DND-41 (cell line): ENCODE measurements at regions not wholly inside any gene's neighbourhood (a gene's known extent, or its start where the extent isn't known, plus 50 kb on each side); places are given as distances from the start of the nearest gene placed in this dataset.
A peak's percentile ranks its signal among the peaks of the same experiment; 100 is the strongest.

Experiments
- ATAC-seq: fragments of 200-7000 bp; cut with Tn5 transposase; 3 replicates; pipeline ENCODE4 v1.9.1; 2021; ENCODE audit warnings: low read depth; ENCODE audit not compliant: insufficient read depth
- DNase-seq: peaks from one replicate; pipeline ENCODE4 v3.0.0-alpha.2; 2020
- H2AFZ ChIP-seq: 2 replicates; pipeline ENCODE4 v1.6.0; 2012; ENCODE audit warnings: low read depth, low read length
- H3K27ac ChIP-seq: 2 replicates; pipeline ENCODE4 v1.5.1; 2012; ENCODE audit warnings: low read length, inconsistent platforms
- H3K27me3 ChIP-seq: fragments of 200-600 bp; sonication (generic); 2 replicates; pipeline ENCODE4 v1.6.0; 2012; ENCODE audit warnings: low read length, mild to moderate bottlenecking, inconsistent platforms; ENCODE audit not compliant: insufficient read depth, poor library complexity
- H3K36me3 ChIP-seq: 2 replicates; pipeline ENCODE4 v1.5.1; 2012; ENCODE audit warnings: low read length, inconsistent platforms; ENCODE audit not compliant: insufficient read depth
- H3K4me1 ChIP-seq: 2 replicates; pipeline ENCODE4 v1.5.1; 2012; ENCODE audit warnings: mild to moderate bottlenecking, low read length; ENCODE audit not compliant: insufficient read depth
- H3K4me2 ChIP-seq: 2 replicates; pipeline ENCODE4 v1.6.0; 2012; ENCODE audit warnings: mild to moderate bottlenecking, moderate library complexity, low read length, inconsistent platforms; ENCODE audit not compliant: insufficient read depth
- H3K4me3 ChIP-seq, 2 experiments: fragments of 200-600 bp in 1 of 2; shearing (Covaris generic) in 1 of 2; 2 replicates each; pipeline ENCODE4 v1.5.1; 2012 to 2016; ENCODE audit warnings: inconsistent platforms in 2 of 2, low read length in 2 of 2, mild to moderate bottlenecking in 2 of 2, low read depth in 1 of 2, moderate library complexity in 1 of 2
- H3K79me2 ChIP-seq: 2 replicates; pipeline ENCODE4 v1.6.0; 2012; ENCODE audit warnings: low read length, inconsistent platforms; ENCODE audit not compliant: insufficient read depth
- H3K9ac ChIP-seq: 2 replicates; pipeline ENCODE4 v1.6.0; 2012; ENCODE audit warnings: low read depth, mild to moderate bottlenecking, inconsistent platforms, low read length, moderate library complexity
- H3K9me3 ChIP-seq: 2 replicates; pipeline ENCODE4 v1.5.1; 2012; ENCODE audit warnings: low read length, moderate library complexity, mild to moderate bottlenecking, inconsistent platforms; ENCODE audit not compliant: insufficient read depth, severe bottlenecking
- H4K20me1 ChIP-seq: 2 replicates; pipeline ENCODE4 v1.6.0; 2012; ENCODE audit warnings: low read length; ENCODE audit not compliant: insufficient read depth
- EZH2 ChIP-seq: IDR thresholded peaks from 3 replicates; pipeline ENCODE4 v1.6.1; 2012; ENCODE audit warnings: borderline replicate concordance, low read depth, mild to moderate bottlenecking, moderate library complexity, low read length, inconsistent platforms; ENCODE audit not compliant: severe bottlenecking
- TF ChIP-seq, protein P1 (sequence below): IDR thresholded peaks from 2 replicates; pipeline ENCODE4 v1.5.1; 2012; ENCODE audit warnings: borderline replicate concordance, low read length, moderate library complexity, mild to moderate bottlenecking; ENCODE audit not compliant: poor library complexity, severe bottlenecking; ENCODE audit errors: extremely low read depth

DNA sequence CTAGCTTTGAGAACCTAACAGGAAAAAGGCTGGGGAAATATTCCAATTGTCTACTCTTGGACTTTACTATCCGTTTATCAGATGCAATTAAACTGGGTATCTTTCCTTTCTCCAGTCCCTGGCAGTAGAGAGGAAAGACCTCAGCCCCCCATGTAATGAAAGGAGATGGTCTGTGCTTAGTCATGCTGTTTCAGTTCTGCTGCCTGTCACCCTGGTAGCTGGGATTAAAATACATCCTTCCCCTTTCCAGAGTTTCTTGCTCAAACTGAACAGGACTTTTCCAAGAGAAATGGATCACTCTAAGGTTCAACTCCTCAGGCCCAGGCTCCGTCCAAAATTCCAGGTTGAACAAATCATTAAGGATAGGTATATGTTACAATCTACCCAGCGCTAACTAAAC lies 202.9 kb downstream of the PTEN start:
- H2AFZ ChIP-seq: peak overlapping the region; percentile 9; the same call in 1 of the 2 replicates
- H3K4me1 ChIP-seq: peaks cover 86% of the 10 kb centered on the region
- TF ChIP-seq, protein P1, sequence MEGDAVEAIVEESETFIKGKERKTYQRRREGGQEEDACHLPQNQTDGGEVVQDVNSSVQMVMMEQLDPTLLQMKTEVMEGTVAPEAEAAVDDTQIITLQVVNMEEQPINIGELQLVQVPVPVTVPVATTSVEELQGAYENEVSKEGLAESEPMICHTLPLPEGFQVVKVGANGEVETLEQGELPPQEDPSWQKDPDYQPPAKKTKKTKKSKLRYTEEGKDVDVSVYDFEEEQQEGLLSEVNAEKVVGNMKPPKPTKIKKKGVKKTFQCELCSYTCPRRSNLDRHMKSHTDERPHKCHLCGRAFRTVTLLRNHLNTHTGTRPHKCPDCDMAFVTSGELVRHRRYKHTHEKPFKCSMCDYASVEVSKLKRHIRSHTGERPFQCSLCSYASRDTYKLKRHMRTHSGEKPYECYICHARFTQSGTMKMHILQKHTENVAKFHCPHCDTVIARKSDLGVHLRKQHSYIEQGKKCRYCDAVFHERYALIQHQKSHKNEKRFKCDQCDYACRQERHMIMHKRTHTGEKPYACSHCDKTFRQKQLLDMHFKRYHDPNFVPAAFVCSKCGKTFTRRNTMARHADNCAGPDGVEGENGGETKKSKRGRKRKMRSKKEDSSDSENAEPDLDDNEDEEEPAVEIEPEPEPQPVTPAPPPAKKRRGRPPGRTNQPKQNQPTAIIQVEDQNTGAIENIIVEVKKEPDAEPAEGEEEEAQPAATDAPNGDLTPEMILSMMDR: no peak
- no peak for TF ChIP-seq EZH2
- no peaks in the 10 kb centered on the region for H3K9me3 ChIP-seq
- peak overlapping the region; percentile 90 for H3K27ac ChIP-seq
- H4K20me1 ChIP-seq: no peaks in the 10 kb centered on the region
- H3K27me3 ChIP-seq: no peaks in the 10 kb centered on the region
- H3K4me2 ChIP-seq: no peak overlapping the region
- H3K9ac ChIP-seq: no peak overlapping the region
- DNase-seq (no peak), ATAC-seq (no peak)
- H3K36me3 ChIP-seq: no peaks in the 10 kb centered on the region
- no peaks in the 10 kb centered on the region for H3K79me2 ChIP-seq
- no peak overlapping the region for H3K4me3 ChIP-seq

DNA sequence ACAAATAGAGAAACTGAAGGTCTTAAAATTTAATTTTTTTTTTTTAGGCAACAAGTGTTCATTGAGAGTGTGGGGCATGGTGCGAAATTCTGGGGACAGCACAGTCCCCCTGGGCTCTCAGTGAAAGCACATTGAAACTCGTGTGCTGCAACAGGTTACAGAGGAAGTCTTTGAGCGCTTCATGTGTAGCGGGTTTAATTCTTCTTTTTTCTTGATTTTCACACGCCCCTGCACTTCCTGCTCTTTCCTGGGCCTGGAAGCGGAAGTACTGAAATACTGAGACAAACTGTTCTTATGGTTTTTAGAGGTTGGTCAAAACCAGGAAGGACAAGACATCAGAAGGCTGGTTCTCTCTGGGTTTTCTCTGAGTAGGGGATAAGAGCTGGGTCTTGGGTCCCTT lies 203.5 kb downstream of the PTEN start:
- Histone ChIP-seq H3K4me2 (no peak overlapping the region), H2AFZ (peak overlapping the region; percentile 19; the same call in 1 of the 2 replicates), H3K9me3 (no peaks in the 10 kb centered on the region), H3K36me3 (no peaks in the 10 kb centered on the region), H3K27ac (peak overlapping the region; percentile 90), H3K79me2 (no peaks in the 10 kb centered on the region), H3K4me3 (no peak overlapping the region), H3K4me1 (peaks cover 84% of the 10 kb centered on the region), H3K27me3 (no peaks in the 10 kb centered on the region), H4K20me1 (no peaks in the 10 kb centered on the region), H3K9ac (no peak overlapping the region; the same call in 1 of the 2 replicates)
- DNase-seq (peak; percentile 73), ATAC-seq (peak; percentile 54)
- no peak for TF ChIP-seq EZH2
- TF ChIP-seq, protein P1: no peak

DNA sequence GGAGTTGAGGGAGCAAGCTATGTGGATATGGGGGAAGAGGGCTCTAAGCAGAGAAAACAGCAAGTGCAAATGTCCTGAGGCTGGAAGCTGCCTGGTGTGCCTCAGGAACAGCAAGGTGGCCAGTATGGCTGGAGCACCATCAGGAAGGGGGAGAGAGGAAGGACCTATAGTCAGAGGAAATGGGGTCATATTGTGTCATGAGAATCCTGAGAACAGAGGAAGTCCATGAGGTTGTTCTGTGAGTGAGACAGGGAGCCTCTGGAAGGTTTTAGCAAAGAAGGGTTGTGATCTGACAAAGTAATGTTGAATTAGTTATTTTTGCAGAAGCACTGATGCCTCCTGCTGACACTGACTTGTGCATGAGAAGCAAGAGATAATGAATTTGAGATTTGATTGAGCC lies 204.3 kb downstream of the PTEN start:
- H3K4me1 ChIP-seq: peaks cover 81% of the 10 kb centered on the region
- H3K9me3 ChIP-seq: no peaks in the 10 kb centered on the region
- H3K36me3 ChIP-seq: no peaks in the 10 kb centered on the region
- H3K4me3 ChIP-seq: no peak overlapping the region
- no peaks in the 10 kb centered on the region for H4K20me1 ChIP-seq
- H3K27me3 ChIP-seq: no peaks in the 10 kb centered on the region
- H3K4me2 ChIP-seq: no peak overlapping the region
- peak overlapping the region; percentile 90 for H3K27ac ChIP-seq
- H2AFZ ChIP-seq: no peak overlapping the region
- no peak for DNase-seq
- TF ChIP-seq, protein P1: no peak
- TF ChIP-seq EZH2: no peak
- ATAC-seq: no peak
- H3K9ac ChIP-seq: no peak overlapping the region
- no peaks in the 10 kb centered on the region for H3K79me2 ChIP-seq

DNA sequence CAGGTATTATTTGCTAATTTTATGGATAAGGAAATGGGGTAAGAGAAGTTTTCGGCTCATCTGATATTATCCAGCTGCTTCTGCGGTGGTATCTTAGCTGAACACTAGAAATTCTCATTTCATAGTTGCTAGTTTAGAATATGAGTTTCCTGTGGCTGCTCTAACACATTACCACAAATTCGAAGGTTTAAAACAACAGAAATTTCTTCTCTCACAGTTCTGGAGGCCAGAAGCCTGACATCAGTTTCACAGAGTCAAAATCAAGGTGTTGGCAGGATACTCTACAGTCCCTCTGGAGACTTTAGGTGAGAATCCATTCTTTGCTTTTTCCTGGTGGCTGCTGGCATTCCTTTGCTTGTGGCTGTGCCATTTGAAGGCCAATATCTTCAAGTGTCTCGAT lies 205.9 kb downstream of the PTEN start:
- ATAC-seq (0 out of 3 replicates have a peak, but pooled peaks have one; percentile 13), DNase-seq (no peak)
- Histone ChIP-seq H3K27ac (0 out of 2 replicates have a peak overlapping the region, but pooled peaks have one; percentile 12), H3K27me3 (no peaks in the 10 kb centered on the region), H2AFZ (0 out of 2 replicates have a peak overlapping the region, but pooled peaks have one; percentile 4), H3K4me2 (no peak overlapping the region), H3K79me2 (no peaks in the 10 kb centered on the region), H3K4me3 (no peak overlapping the region), H3K9ac (no peak overlapping the region), H3K36me3 (no peaks in the 10 kb centered on the region), H3K4me1 (peaks cover 65% of the 10 kb centered on the region), H4K20me1 (no peaks in the 10 kb centered on the region), H3K9me3 (no peaks in the 10 kb centered on the region)
- TF ChIP-seq, protein P1: no peak
- no peak for TF ChIP-seq EZH2
